ENCODE measurements at regions not wholly inside any gene's neighbourhood (a gene's known extent, or its start where the extent isn't known, plus 50 kb on each side); places are given as distances from the start of the nearest gene placed in this dataset.
"Not testable (repeated sequence)": the region's sequence is repeated elsewhere in the genome, so short reads cannot be mapped to it uniquely, and the experiment has no call there.

DNA sequence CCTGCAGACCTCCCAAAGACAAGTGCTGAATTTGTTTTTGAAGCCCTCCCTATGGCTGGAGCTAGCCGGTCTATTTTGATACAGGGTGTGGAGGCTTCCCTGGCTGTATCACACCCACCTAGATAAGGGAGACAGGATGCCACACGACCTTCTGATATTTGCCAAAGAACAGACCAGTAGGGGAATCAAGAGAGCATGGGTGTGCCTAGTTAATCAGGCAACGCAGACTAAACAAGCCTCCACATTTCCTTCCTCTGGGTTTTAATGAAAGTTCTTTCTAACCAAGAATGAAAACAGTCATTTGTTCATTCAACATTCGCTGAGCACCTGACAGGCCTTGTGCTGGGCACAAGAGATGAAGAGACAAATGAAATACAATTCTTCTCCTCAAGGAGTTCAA lies 446.8 kb downstream of the PLPP3 start:
- no CpG with 5 or more reads among the region's 4 CpGs for WGBS (ENCODE audit: insufficient coverage, insufficient read length)

DNA sequence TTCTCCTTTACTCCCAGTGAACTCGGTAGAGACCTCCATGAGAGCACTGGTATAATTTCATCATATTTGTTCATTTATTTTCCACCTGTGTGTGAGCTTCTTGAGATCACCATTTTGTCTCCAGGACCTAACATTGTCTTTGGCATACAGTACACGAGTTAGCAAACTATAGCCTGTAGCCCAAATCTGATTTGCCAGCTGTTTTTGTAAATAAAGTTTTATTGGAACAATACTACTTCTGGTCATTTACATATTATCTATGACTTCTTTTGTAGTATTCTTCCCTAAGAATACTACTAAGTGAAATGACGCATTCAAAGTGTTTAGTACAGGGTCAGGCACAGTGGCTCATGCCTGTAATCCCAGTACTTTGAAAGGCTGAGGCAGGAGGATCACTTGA lies 449.5 kb downstream of the PLPP3 start:
- H3K9me3 ChIP-seq (ENCODE audit: control insufficient read depth, insufficient read depth, low read length) = no peaks in the 10 kb centered on the region
- no peak overlapping the region for H3K4me3 ChIP-seq (ENCODE audit: low read length)
- H3K27me3 ChIP-seq (ENCODE audit: control insufficient read depth, insufficient read depth, low read length) = no peaks in the 10 kb centered on the region
- no peaks in the 10 kb centered on the region for H3K4me1 ChIP-seq (ENCODE audit: control insufficient read depth, insufficient read depth, low read length)
- no CpG with 5 or more reads among the region's 3 CpGs for WGBS (ENCODE audit: insufficient coverage, insufficient read length)
- no peak overlapping the region for H3K27ac ChIP-seq (ENCODE audit: low read length)
- H3K36me3 ChIP-seq (ENCODE audit: control insufficient read depth, insufficient read depth, low read length) = no peaks in the 10 kb centered on the region
- DNase-seq (ENCODE audit: low read depth, low spot score) = no peak

More for the DNA sequence above, 446.8 kb downstream of the PLPP3 start:
- no peak overlapping the region for H3K4me3 ChIP-seq (ENCODE audit: low read length)
- H3K27me3 ChIP-seq (ENCODE audit: control insufficient read depth, insufficient read depth, low read length) = no peaks in the 10 kb centered on the region
- no peak overlapping the region for H3K27ac ChIP-seq (ENCODE audit: low read length)
- DNase-seq (ENCODE audit: low read depth, low spot score) = no peak
- no peaks in the 10 kb centered on the region for H3K9me3 ChIP-seq (ENCODE audit: control insufficient read depth, insufficient read depth, low read length)
- no peaks in the 10 kb centered on the region for H3K4me1 ChIP-seq (ENCODE audit: control insufficient read depth, insufficient read depth, low read length)
- no peaks in the 10 kb centered on the region for H3K36me3 ChIP-seq (ENCODE audit: control insufficient read depth, insufficient read depth, low read length)

DNA sequence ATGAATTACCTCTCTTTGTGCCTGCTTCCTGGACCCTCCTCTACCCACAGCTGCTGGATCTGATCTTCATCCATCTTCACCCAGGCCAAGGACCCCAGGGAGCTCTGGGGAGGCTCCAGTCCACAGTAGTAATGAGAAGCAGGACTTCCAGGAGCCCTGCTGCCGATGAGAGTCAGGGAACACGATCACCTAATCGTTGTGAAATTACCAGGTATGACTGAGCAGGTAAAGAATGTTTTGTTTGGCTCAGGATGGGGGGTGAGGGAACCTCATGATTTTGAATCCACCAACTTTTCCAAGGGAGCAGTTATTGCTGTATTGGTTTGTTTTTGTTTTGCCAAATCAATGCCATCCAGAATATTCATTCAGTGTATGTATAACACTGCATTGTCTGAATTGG lies 454.0 kb downstream of the PLPP3 start:
- no peak overlapping the region for H3K27ac ChIP-seq (ENCODE audit: low read length)
- WGBS (ENCODE audit: insufficient coverage, insufficient read length) = no CpG with 5 or more reads among the region's 3 CpGs
- H3K36me3 ChIP-seq (ENCODE audit: control insufficient read depth, insufficient read depth, low read length) = no peaks in the 10 kb centered on the region
- no peaks in the 10 kb centered on the region for H3K9me3 ChIP-seq (ENCODE audit: control insufficient read depth, insufficient read depth, low read length)
- DNase-seq (ENCODE audit: low read depth, low spot score) = no peak
- no peak overlapping the region for H3K4me3 ChIP-seq (ENCODE audit: low read length)
- no peaks in the 10 kb centered on the region for H3K4me1 ChIP-seq (ENCODE audit: control insufficient read depth, insufficient read depth, low read length)
- H3K27me3 ChIP-seq (ENCODE audit: control insufficient read depth, insufficient read depth, low read length) = no peaks in the 10 kb centered on the region

DNA sequence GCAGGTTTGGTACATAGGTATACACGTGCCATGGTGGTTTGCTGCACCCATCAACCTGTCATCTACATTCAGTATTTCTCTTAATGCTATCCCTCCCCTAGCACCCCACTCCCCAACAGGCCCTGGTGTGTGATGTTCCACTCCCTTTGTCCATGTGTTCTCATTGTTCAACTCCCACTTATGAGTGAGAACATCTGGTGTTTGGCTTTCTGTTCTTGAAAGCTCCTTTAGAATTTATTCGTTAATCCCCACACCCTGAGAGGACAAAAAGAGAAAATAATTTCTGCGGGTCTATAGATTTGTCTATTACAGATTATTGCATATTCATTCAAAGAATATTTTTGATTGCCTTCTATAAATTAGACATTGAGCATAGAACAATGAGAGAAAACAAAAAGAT lies 455.5 kb downstream of the PLPP3 start:
- no peak for DNase-seq (ENCODE audit: low read depth, low spot score)
- no peaks in the 10 kb centered on the region for H3K9me3 ChIP-seq (ENCODE audit: control insufficient read depth, insufficient read depth, low read length)
- no CpG with 5 or more reads among the region's 3 CpGs for WGBS (ENCODE audit: insufficient coverage, insufficient read length)
- H3K27ac ChIP-seq (ENCODE audit: low read length) = no peak overlapping the region
- H3K27me3 ChIP-seq (ENCODE audit: control insufficient read depth, insufficient read depth, low read length) = no peaks in the 10 kb centered on the region
- no peak overlapping the region for H3K4me3 ChIP-seq (ENCODE audit: low read length)
- H3K36me3 ChIP-seq (ENCODE audit: control insufficient read depth, insufficient read depth, low read length) = no peaks in the 10 kb centered on the region
- H3K4me1 ChIP-seq (ENCODE audit: control insufficient read depth, insufficient read depth, low read length) = no peaks in the 10 kb centered on the region

DNA sequence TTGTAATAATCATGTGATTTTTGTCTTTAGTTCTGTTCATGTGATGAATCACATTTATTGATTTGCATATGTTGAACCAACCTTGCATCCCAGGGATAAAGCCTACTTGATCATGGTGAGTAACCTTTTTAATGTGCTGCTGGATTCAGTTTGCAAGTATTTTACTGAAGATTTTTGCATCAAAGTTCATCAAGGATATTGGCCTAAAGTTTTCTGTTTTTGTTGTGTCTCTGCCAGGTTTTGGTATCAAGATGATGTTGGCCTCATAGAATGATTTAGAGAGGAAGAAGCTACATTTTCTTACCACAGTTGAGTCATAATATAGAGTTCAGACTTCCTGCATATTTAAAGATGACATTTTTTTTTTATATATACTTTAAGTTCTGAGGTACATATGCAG lies 455.9 kb downstream of the PLPP3 start:
- H3K4me1 ChIP-seq (ENCODE audit: control insufficient read depth, insufficient read depth, low read length) = no peaks in the 10 kb centered on the region
- no peaks in the 10 kb centered on the region for H3K9me3 ChIP-seq (ENCODE audit: control insufficient read depth, insufficient read depth, low read length)
- no peak overlapping the region for H3K27ac ChIP-seq (ENCODE audit: low read length)
- H3K27me3 ChIP-seq (ENCODE audit: control insufficient read depth, insufficient read depth, low read length) = no peaks in the 10 kb centered on the region
- no peak overlapping the region for H3K4me3 ChIP-seq (ENCODE audit: low read length)
- no peaks in the 10 kb centered on the region for H3K36me3 ChIP-seq (ENCODE audit: control insufficient read depth, insufficient read depth, low read length)
- DNase-seq (ENCODE audit: low read depth, low spot score) = no peak

DNA sequence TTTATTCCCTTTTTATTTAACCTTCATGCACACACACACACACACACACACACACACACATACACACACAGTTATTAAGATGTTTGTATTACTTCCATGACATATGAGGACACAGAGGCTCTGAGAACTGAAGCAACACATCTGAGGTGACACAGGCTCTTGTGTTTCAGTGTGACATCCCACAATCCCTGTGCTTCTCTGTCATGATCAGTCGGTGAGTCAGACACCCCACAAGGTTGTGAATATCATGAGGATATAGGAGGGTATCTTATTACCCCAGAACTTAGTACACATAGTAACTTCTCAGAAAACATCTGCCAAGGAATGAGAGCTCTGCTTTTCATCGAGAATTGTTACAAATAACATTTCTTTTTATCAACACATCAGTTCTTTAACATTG lies 459.3 kb downstream of the PLPP3 start:
- Histone ChIP-seq H3K4me3 (ENCODE audit: low read length) (no peak overlapping the region), H3K27ac (ENCODE audit: low read length) (no peak overlapping the region), H3K4me1 (ENCODE audit: control insufficient read depth, insufficient read depth, low read length) (no peaks in the 10 kb centered on the region), H3K36me3 (ENCODE audit: control insufficient read depth, insufficient read depth, low read length) (no peaks in the 10 kb centered on the region), H3K9me3 (ENCODE audit: control insufficient read depth, insufficient read depth, low read length) (no peaks in the 10 kb centered on the region), H3K27me3 (ENCODE audit: control insufficient read depth, insufficient read depth, low read length) (no peaks in the 10 kb centered on the region)
- no CpG with 5 or more reads among the region's 2 CpGs for WGBS (ENCODE audit: insufficient coverage, insufficient read length)
- DNase-seq (ENCODE audit: low read depth, low spot score) = no peak

DNA sequence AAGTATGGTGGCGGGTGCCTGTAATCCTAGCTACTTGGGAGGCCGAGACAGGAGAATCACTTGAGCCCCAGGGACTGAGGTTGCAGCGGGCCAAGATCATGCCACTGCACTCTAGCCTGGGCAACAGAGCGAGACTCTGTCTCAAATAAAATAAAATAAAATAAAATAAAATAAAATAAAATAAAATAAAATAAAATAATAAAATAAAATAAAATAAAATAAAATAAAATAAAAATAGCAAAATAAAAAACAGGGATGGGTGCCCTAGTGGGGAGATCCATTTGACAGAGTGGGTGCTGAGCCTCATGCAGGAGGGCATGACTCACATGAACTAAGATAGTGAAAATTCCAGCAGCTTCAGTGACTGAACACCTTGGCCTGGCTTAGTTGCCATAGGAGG lies 460.7 kb downstream of the PLPP3 start:
- H3K4me1 ChIP-seq (ENCODE audit: control insufficient read depth, insufficient read depth, low read length); H3K27ac ChIP-seq (ENCODE audit: low read length); DNase-seq (ENCODE audit: low read depth, low spot score); H3K27me3 ChIP-seq (ENCODE audit: control insufficient read depth, insufficient read depth, low read length); H3K9me3 ChIP-seq (ENCODE audit: control insufficient read depth, insufficient read depth, low read length); H3K36me3 ChIP-seq (ENCODE audit: control insufficient read depth, insufficient read depth, low read length); H3K4me3 ChIP-seq (ENCODE audit: low read length): not testable (repeated sequence)
- no CpG with 5 or more reads among the region's 4 CpGs for WGBS (ENCODE audit: insufficient coverage, insufficient read length)

DNA sequence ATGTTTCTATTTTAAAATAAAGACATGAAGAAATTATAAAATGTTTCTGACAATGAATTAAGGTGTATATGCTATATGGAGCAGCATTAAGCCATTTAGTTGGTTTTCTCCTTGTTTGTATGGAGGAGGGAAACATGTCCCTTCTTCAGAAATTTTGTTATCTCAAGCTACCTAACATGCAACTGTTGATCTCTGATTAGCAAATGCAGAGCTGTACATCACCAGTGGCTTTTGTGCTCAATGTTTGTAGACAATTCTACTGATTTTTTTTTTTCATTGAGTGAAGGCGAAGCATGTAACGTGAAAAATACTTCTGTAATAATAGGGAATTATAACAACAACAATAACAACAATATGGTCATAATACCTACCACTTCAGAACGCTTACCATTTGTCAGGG lies 463.7 kb downstream of the PLPP3 start:
- Histone ChIP-seq H3K4me3 (ENCODE audit: low read length) (no peak overlapping the region), H3K27ac (ENCODE audit: low read length) (no peak overlapping the region), H3K4me1 (ENCODE audit: control insufficient read depth, insufficient read depth, low read length) (no peaks in the 10 kb centered on the region), H3K36me3 (ENCODE audit: control insufficient read depth, insufficient read depth, low read length) (no peaks in the 10 kb centered on the region), H3K9me3 (ENCODE audit: control insufficient read depth, insufficient read depth, low read length) (no peaks in the 10 kb centered on the region), H3K27me3 (ENCODE audit: control insufficient read depth, insufficient read depth, low read length) (no peaks in the 10 kb centered on the region)
- DNase-seq (ENCODE audit: low read depth, low spot score) = no peak
- no CpG with 5 or more reads among the region's 3 CpGs for WGBS (ENCODE audit: insufficient coverage, insufficient read length)

DNA sequence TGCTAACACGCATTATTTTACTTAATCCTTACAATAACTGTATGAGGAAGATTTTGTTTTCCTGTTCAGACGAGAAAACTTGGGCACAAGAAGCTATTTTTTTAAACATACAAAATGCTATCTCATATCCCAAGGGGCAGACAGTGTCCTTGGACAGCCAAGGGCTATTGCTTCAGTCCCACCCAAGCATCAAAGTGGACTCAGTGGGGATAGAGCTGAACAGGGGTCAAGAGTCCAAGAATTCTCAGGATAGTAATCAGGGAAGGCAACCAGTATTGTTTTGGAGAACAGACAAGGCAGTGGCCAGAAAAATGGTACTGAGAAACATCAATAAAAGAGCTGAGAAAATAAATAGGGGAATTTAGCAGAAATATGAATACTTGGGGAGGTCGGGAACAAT lies 465.7 kb downstream of the PLPP3 start:
- H3K27me3 ChIP-seq (ENCODE audit: control insufficient read depth, insufficient read depth, low read length) = no peaks in the 10 kb centered on the region
- no peaks in the 10 kb centered on the region for H3K4me1 ChIP-seq (ENCODE audit: control insufficient read depth, insufficient read depth, low read length)
- no peak overlapping the region for H3K4me3 ChIP-seq (ENCODE audit: low read length)
- no peak overlapping the region for H3K27ac ChIP-seq (ENCODE audit: low read length)
- no peak for DNase-seq (ENCODE audit: low read depth, low spot score)
- no peaks in the 10 kb centered on the region for H3K9me3 ChIP-seq (ENCODE audit: control insufficient read depth, insufficient read depth, low read length)
- WGBS (ENCODE audit: insufficient coverage, insufficient read length) = no CpG with 5 or more reads among the region's 3 CpGs
- no peaks in the 10 kb centered on the region for H3K36me3 ChIP-seq (ENCODE audit: control insufficient read depth, insufficient read depth, low read length)

DNA sequence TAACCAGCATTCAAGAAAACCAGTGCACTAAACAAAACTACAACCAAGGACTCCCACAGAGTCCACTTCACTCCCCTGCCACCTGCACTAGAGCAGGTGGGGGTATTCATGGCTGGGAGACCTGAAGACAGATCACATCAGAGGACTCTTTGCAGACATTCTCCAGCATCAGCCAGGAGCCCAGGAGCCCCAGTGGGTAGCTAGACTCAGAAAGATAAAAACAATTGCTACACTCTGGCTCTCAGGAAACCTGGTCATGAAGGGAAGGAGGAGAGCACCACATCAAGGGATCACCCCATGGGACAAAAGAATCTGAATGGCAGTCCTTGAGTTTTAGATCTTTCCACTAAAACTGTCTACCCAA lies 472.1 kb downstream of the PLPP3 start:
- Histone ChIP-seq H3K27me3 (ENCODE audit: control insufficient read depth, insufficient read depth, low read length) (no peaks in the 10 kb centered on the region), H3K36me3 (ENCODE audit: control insufficient read depth, insufficient read depth, low read length) (no peaks in the 10 kb centered on the region), H3K9me3 (ENCODE audit: control insufficient read depth, insufficient read depth, low read length) (no peaks in the 10 kb centered on the region), H3K4me3 (ENCODE audit: low read length) (no peak overlapping the region), H3K4me1 (ENCODE audit: control insufficient read depth, insufficient read depth, low read length) (no peaks in the 10 kb centered on the region), H3K27ac (ENCODE audit: low read length) (no peak overlapping the region)
- DNase-seq (ENCODE audit: low read depth, low spot score) = no peak

DNA sequence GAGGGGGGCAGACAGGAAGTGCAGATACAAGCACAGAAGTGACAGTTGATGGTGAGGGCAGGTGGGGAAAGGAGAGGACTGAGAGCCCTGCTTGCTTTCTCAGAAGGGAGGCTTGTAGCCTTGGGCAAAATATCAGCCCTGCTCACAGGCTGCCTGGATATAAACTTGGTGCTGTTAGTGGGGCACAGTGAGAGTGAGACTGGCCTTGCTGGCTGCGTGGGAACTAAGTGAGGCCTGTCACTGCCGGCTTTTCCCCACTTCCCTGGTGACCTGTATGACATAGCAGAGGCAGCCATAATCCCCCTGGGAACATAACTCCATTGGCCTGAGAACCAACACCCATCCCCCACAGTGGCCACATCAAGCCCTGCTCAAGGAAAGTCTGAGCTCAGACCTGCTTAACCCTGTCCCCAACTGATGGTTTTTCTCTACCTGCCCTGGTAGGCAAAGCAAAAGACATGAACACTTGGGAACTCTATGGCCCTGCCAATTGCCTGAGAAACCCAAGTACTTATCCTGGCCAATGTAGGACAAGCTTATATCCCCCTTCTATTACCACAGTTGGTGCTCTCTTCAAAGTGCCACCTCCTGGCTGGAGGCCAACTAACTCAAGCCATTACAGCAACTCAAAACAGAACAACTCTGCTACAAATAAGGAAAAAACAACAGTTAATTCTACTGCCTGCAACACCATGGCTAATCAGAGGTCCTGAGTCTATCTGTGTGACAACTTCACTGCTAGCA lies 472.7 kb downstream of the PLPP3 start:
- DNase-seq (ENCODE audit: low read depth, low spot score) = no peak
- Histone ChIP-seq H3K27me3 (ENCODE audit: control insufficient read depth, insufficient read depth, low read length) (no peaks in the 10 kb centered on the region), H3K4me3 (ENCODE audit: low read length) (no peak overlapping the region), H3K27ac (ENCODE audit: low read length) (no peak overlapping the region), H3K9me3 (ENCODE audit: control insufficient read depth, insufficient read depth, low read length) (no peaks in the 10 kb centered on the region), H3K4me1 (ENCODE audit: control insufficient read depth, insufficient read depth, low read length) (no peaks in the 10 kb centered on the region), H3K36me3 (ENCODE audit: control insufficient read depth, insufficient read depth, low read length) (no peaks in the 10 kb centered on the region)
- no CpG with 5 or more reads among the region's 2 CpGs for WGBS (ENCODE audit: insufficient coverage, insufficient read length)
